Uterus (tissue), 2 donors: ENCODE measurements at regions not wholly inside any gene's neighbourhood (a gene's known extent, or its start where the extent isn't known, plus 50 kb on each side); places are given as distances from the start of the nearest gene placed in this dataset.

Source experiments
- CTCF ChIP-seq, 4 experiments: fragments of 200-600 bp in 2 of 4; fragments of 450-650 bp in 2 of 4; sonication (generic) in 2 of 4; IDR thresholded peaks; one replicate each; pipeline ENCODE4 v1.5.1; 2016 to 2019; ENCODE audit warnings: antibody characterized with exemption in 4 of 4, mild to moderate bottlenecking in 2 of 4, moderate library complexity in 1 of 4
- POLR2A ChIP-seq, 2 donors: fragments of 450-650 bp; IDR thresholded peaks; one replicate each; pipeline ENCODE4 v1.6.1; 2016; ENCODE audit warnings: antibody characterized with exemption in 2 of 2, mild to moderate bottlenecking in 1 of 2, moderate library complexity in 1 of 2

- TF ChIP-seq CTCF (IDR thresholded peaks at IDR 0.05) (no peak), POLR2A (IDR thresholded peaks at IDR 0.05) (no peak)
Observed at GRCh38 chr2:198966269-198966668, 491.5 kb downstream of the SATB2 start.
